ENCODE measurements at regions not wholly inside any gene's neighbourhood (a gene's known extent, or its start where the extent isn't known, plus 50 kb on each side); places are given as distances from the start of the nearest gene placed in this dataset.
"Not testable (repeated sequence)": the region's sequence is repeated elsewhere in the genome, so short reads cannot be mapped to it uniquely, and the experiment has no call there.

- no peak for DNase-seq (ENCODE audit: low spot score)
Measured at GRCh38 chr12:90690120-90690519, 264.9 kb downstream of the CCER1 start.

GRCh38 chr12:90687682-90688081, 267.3 kb downstream of the CCER1 start:
- not testable (repeated sequence) for DNase-seq (ENCODE audit: low spot score)

- no peak for DNase-seq (ENCODE audit: low spot score)
Measured at GRCh38 chr12:90683871-90684270, 271.1 kb downstream of the CCER1 start.

- no peak for DNase-seq (ENCODE audit: low spot score)
Measured at GRCh38 chr12:90682398-90682797, 272.6 kb downstream of the CCER1 start.

- no peak for DNase-seq (ENCODE audit: low spot score)
Measured at GRCh38 chr12:90679674-90680073, 275.3 kb downstream of the CCER1 start.

GRCh38 chr12:90677552-90677951, 277.4 kb downstream of the CCER1 start:
- DNase-seq (ENCODE audit: low spot score), result no peak

- no peak for DNase-seq (ENCODE audit: low spot score)
Measured at GRCh38 chr12:90677055-90677454, 277.9 kb downstream of the CCER1 start.

GRCh38 chr12:90675106-90675505, 279.9 kb downstream of the CCER1 start:
- DNase-seq (ENCODE audit: low spot score), result no peak

- no peak for DNase-seq (ENCODE audit: low spot score)
Measured at GRCh38 chr12:90672081-90672480, 282.9 kb downstream of the CCER1 start.

- DNase-seq (ENCODE audit: low spot score), result not testable (repeated sequence)
Measured at GRCh38 chr12:90663949-90664348, 291.0 kb downstream of the CCER1 start.

GRCh38 chr12:90659060-90659459, 295.9 kb downstream of the CCER1 start:
- DNase-seq (ENCODE audit: low spot score), result no peak

- DNase-seq (ENCODE audit: low spot score), result no peak
Measured at GRCh38 chr12:90653040-90653439, 301.9 kb downstream of the CCER1 start.

GRCh38 chr12:90652280-90652679, 302.7 kb downstream of the CCER1 start:
- DNase-seq (ENCODE audit: low spot score), result no peak

GRCh38 chr12:90645181-90645580, 309.8 kb downstream of the CCER1 start:
- DNase-seq (ENCODE audit: low spot score), result no peak

- DNase-seq (ENCODE audit: low spot score), result no peak
Measured at GRCh38 chr12:90631591-90632212, 323.3 kb downstream of the CCER1 start.

GRCh38 chr12:90630006-90630405, 325.0 kb downstream of the CCER1 start:
- no peak for DNase-seq (ENCODE audit: low spot score)

- DNase-seq (ENCODE audit: low spot score), result no peak
Measured at GRCh38 chr12:90628213-90628612, 326.8 kb downstream of the CCER1 start.

GRCh38 chr12:90627180-90627896, 327.6 kb downstream of the CCER1 start:
- no peak for DNase-seq (ENCODE audit: low spot score)

- no peak for DNase-seq (ENCODE audit: low spot score)
Measured at GRCh38 chr12:90622431-90622830, 332.5 kb downstream of the CCER1 start.

- no peak for DNase-seq (ENCODE audit: low spot score)
Measured at GRCh38 chr12:90621927-90622326, 333.0 kb downstream of the CCER1 start.

GRCh38 chr12:90619943-90620342, 335.0 kb downstream of the CCER1 start:
- no peak for DNase-seq (ENCODE audit: low spot score)

GRCh38 chr12:90618586-90618985, 336.4 kb downstream of the CCER1 start:
- DNase-seq (ENCODE audit: low spot score), result no peak

GRCh38 chr12:90611891-90612290, 343.1 kb downstream of the CCER1 start:
- no peak for DNase-seq (ENCODE audit: low spot score)

GRCh38 chr12:90611048-90611447, 343.9 kb downstream of the CCER1 start:
- no peak for DNase-seq (ENCODE audit: low spot score)
